Neural cell (in vitro differentiated cells): ENCODE measurements at regions not wholly inside any gene's neighbourhood (a gene's known extent, or its start where the extent isn't known, plus 50 kb on each side); places are given as distances from the start of the nearest gene placed in this dataset.

Experiments
- EP300 ChIP-seq: fragments of 450-650 bp; conservative IDR thresholded peaks from 2 replicates; pipeline ENCODE4 v1.6.1; 2014; ENCODE audit warnings: antibody characterized with exemption, mild to moderate bottlenecking, moderate library complexity; ENCODE audit not compliant: poor library complexity, severe bottlenecking
- EZH2 ChIP-seq: fragments of 200-600, 300-800 bp; shearing (Covaris generic), sonication (generic); IDR thresholded peaks from 2 replicates; pipeline ENCODE4 v1.6.1; 2014; ENCODE audit warnings: antibody characterized with exemption, low read length, borderline replicate concordance, mild to moderate bottlenecking; ENCODE audit not compliant: insufficient read depth, poor library complexity, severe bottlenecking
- POLR2AphosphoS5 ChIP-seq: IDR thresholded peaks from 2 replicates; pipeline ENCODE4 v1.6.1; 2012
- SMC3 ChIP-seq: fragments of 450-650 bp; conservative IDR thresholded peaks from 2 replicates; pipeline ENCODE4 v1.6.1; 2014; ENCODE audit warnings: antibody characterized with exemption, mild to moderate bottlenecking, moderate library complexity; ENCODE audit not compliant: poor library complexity
- TF ChIP-seq, protein P1 (sequence below): fragments of 450-650 bp; IDR thresholded peaks from 2 replicates; pipeline ENCODE4 v1.5.1; 2014; ENCODE audit warnings: antibody characterized with exemption, mild to moderate bottlenecking, moderate library complexity; ENCODE audit not compliant: poor library complexity, severe bottlenecking
- TF ChIP-seq, protein P2 (sequence below): IDR thresholded peaks from 2 replicates; pipeline ENCODE4 v1.6.1; 2012; ENCODE audit warnings: borderline replicate concordance

DNA sequence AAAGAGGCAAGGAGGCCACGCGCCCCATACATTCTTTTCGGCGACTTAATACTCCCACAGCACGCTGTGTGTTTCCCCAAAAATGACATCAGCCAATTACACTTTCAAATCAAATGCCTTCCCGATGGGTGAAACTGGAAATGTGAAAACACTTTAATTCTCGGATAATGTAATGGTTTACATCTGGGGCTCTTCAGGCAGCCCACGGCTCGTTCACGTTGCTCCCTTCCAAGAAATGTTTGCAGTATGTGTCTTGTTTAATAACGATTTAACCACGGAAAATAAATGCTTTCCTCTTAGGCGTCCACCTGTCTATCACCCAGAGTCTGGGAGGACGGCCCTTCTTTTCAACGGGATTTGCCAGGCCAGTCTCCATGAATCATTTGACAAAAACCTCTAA is 272.5 kb downstream of the SHOX start:
- TF ChIP-seq, protein P1, sequence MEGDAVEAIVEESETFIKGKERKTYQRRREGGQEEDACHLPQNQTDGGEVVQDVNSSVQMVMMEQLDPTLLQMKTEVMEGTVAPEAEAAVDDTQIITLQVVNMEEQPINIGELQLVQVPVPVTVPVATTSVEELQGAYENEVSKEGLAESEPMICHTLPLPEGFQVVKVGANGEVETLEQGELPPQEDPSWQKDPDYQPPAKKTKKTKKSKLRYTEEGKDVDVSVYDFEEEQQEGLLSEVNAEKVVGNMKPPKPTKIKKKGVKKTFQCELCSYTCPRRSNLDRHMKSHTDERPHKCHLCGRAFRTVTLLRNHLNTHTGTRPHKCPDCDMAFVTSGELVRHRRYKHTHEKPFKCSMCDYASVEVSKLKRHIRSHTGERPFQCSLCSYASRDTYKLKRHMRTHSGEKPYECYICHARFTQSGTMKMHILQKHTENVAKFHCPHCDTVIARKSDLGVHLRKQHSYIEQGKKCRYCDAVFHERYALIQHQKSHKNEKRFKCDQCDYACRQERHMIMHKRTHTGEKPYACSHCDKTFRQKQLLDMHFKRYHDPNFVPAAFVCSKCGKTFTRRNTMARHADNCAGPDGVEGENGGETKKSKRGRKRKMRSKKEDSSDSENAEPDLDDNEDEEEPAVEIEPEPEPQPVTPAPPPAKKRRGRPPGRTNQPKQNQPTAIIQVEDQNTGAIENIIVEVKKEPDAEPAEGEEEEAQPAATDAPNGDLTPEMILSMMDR: no peak
- TF ChIP-seq EP300: no peak
- TF ChIP-seq POLR2AphosphoS5: no peak
- TF ChIP-seq, protein P2, sequence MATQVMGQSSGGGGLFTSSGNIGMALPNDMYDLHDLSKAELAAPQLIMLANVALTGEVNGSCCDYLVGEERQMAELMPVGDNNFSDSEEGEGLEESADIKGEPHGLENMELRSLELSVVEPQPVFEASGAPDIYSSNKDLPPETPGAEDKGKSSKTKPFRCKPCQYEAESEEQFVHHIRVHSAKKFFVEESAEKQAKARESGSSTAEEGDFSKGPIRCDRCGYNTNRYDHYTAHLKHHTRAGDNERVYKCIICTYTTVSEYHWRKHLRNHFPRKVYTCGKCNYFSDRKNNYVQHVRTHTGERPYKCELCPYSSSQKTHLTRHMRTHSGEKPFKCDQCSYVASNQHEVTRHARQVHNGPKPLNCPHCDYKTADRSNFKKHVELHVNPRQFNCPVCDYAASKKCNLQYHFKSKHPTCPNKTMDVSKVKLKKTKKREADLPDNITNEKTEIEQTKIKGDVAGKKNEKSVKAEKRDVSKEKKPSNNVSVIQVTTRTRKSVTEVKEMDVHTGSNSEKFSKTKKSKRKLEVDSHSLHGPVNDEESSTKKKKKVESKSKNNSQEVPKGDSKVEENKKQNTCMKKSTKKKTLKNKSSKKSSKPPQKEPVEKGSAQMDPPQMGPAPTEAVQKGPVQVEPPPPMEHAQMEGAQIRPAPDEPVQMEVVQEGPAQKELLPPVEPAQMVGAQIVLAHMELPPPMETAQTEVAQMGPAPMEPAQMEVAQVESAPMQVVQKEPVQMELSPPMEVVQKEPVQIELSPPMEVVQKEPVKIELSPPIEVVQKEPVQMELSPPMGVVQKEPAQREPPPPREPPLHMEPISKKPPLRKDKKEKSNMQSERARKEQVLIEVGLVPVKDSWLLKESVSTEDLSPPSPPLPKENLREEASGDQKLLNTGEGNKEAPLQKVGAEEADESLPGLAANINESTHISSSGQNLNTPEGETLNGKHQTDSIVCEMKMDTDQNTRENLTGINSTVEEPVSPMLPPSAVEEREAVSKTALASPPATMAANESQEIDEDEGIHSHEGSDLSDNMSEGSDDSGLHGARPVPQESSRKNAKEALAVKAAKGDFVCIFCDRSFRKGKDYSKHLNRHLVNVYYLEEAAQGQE: no peak
- TF ChIP-seq EZH2: no peak
- TF ChIP-seq SMC3: no peak
